HG03442 (cell line): ENCODE measurements at regions not wholly inside any gene's neighbourhood (a gene's known extent, or its start where the extent isn't known, plus 50 kb on each side); places are given as distances from the start of the nearest gene placed in this dataset.

ENCODE experiments used
- ATAC-seq: cut with Tn5 transposase; IDR thresholded peaks from one replicate; pipeline ENCODE4 v1.9.1; 2021; ENCODE audit warnings: mild to moderate bottlenecking, moderate library complexity; ENCODE audit not compliant: unreplicated experiment

DNA sequence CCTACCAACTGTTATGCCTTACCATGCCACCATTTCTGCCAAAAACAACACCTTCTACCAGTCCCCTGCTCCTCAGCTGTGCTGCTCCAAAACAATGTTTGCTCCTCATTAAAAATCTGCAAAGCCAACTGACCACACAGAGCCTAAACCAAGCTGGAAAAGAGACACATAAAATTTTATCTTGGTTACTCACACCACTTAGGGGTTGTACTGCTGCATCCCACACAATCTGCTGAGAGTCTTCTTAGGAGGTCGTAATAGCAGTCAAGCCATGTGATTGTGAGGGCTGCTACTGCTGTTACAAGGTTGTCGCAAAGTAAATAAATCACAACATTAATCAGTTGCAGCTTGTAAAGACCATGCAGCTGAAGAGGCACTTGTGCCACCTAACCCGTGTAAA is 607.4 kb upstream of the FAM241A start:
- ATAC-seq = no peak

- ATAC-seq = no peak
Measured at GRCh38 chr4:111540671-111541070, 604.6 kb upstream of the FAM241A start.

DNA sequence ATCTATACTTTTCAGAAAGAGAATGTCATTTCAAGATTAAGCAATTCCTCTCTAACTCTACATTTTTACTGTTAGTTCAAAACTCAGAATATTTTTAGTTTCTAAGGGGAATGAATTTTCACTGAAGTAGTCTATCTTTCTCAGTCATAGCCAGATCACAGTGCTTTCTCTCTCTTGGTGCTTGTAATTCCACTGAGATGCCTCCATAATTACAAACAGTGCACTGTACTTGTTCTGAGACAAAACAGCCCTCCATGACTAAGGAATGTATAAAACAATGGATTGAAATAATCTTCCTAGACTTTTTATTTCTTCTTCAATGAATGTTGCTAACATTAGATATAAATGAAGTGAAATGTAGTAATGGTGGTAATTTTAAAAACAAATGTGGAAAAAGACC is 603.2 kb upstream of the FAM241A start:
- no peak for ATAC-seq

GRCh38 chr4:111546881-111547280 is 598.4 kb upstream of the FAM241A start:
- no peak for ATAC-seq

GRCh38 chr4:111556141-111556781 is 589.0 kb upstream of the FAM241A start:
- ATAC-seq = no peak

- no peak for ATAC-seq
Measured at GRCh38 chr4:111556851-111557250, 588.4 kb upstream of the FAM241A start.

DNA sequence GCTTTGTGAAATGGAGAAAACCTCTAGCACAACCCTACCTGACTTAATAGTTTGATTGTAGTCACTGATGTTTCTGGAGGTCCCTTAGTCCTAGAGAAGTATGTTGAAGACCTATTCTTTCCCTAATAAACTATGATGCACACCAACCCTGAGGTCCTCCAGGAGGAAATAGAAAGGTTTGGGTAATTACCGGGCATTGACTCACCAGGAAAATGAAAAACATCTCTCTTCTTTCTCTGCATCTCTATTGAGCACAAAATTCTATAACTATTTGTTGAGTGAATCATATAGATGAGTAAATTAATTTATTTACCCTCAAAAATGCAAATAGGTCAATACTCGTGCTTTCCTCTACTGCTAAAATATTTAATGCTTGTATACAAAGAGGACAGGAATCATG is 582.4 kb upstream of the FAM241A start:
- no peak for ATAC-seq

- no peak for ATAC-seq
Measured at GRCh38 chr4:111572470-111572869, 572.8 kb upstream of the FAM241A start.

DNA sequence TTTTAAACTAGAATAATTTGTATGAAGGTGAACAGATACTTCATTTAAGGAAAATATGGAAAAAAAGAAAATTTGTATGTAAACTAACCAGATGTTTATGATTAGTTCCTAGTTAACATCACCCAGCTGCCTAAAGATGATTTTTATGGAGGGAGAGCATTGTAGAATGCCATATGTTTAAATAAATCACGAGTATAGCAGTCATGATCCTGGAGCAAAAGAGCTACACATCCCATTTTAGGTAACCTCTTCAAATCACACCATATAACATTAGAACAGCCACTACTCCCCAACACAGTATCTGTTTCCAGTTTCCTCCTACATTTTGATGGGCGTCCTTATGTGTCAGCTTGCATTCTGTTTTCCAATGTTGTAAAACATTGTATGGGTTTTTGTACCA is 571.9 kb upstream of the FAM241A start:
- no peak for ATAC-seq

GRCh38 chr4:111579767-111580166 is 565.5 kb upstream of the FAM241A start:
- ATAC-seq = no peak

GRCh38 chr4:111595456-111595855 is 549.8 kb upstream of the FAM241A start:
- no peak for ATAC-seq

DNA sequence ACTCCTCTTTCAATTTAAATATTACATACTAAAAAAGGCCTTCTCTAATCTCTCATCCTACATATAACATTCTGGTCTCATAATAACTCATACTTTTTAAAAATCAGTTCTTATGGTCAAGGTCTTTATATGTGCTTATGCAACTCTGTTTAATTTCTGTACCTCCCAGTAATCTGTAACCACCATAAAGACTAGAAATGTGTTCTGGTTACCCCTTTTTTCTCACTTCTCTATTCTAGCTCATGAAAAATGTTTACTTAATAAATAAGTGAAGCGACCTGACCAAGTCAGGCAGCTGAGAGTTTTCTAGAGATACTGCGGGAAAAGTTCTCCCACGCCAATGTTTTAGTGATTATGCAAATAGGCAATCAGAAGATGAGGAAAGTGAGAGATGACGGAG is 548.8 kb upstream of the FAM241A start:
- no peak for ATAC-seq

- no peak for ATAC-seq
Measured at GRCh38 chr4:111601671-111602070, 543.6 kb upstream of the FAM241A start.

- ATAC-seq = no peak
Measured at GRCh38 chr4:111602848-111603247, 542.4 kb upstream of the FAM241A start.

DNA sequence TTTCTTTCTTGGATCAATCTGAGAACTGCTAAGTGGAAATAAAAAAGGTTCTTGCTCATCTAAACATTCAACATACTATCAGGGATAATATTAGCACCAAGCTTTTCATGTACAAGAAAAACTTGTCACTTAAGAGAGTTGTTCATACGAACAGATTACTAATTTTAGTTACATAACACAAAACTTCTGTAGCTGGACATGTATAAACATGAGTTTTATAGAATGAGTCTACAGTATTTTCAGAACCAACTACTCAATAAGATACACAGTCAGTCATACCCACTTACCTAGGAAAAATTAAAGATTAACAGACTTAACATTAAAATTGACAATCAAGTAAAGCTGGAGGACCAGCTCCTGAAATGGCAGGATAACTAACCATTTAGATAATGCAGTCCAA is 540.1 kb upstream of the FAM241A start:
- no peak for ATAC-seq

DNA sequence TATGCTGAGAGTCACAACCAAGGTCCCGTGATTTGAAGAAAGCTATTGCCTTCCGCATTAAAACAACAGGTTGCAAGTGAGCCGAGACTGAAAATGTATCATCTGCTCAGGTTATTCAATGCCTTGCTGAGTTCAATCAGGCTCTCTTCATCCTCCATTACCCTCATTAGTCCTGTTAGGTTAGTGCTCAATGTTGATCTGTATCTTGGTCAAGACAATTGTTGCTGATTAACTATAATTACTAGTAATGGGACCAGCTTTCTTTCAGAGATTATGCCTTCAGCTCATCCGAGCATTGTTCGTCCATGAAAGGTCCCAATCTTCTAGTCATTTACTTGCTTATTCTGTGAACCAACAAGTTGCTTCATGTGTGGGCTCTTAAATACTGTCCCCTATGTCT is 534.6 kb upstream of the FAM241A start:
- no peak for ATAC-seq

DNA sequence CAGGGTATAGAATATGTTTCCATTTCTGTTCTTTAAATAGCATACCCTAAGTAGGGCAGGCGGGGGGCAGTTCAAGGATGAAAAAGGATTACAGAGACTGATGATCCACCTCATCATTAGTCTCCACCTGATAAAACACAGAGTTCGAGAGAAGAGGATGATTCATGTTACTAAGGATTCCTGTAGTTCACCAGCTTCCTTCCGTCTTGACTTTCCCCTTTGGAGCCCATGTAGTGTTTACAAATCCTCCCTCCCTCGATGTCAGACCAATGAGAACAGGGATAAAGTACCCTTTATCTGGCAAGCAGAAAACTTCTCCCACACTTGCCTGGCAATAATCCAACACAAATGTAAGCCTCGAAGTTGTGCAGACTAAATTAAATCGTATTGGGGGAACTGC is 526.3 kb upstream of the FAM241A start:
- ATAC-seq = no peak

DNA sequence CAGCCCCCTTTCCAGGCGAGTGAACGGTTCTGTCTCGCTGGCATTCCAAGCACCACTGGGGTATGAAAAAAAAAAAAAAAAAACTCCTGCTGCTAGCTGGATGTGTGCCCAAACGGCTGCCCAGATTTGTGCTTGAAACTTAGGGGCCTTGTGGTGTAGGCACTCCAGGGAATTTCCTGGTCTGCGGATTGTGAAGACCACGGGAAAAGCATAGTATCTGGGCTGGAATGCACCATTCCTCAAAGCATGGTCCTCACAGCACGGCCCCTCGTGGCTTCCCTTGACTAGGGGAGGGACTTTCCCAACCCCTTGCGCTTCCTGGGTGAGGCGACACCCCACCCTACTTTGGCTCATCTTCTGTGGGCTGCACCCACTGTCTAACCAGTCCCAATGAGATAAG is 516.8 kb upstream of the FAM241A start:
- ATAC-seq = no peak

DNA sequence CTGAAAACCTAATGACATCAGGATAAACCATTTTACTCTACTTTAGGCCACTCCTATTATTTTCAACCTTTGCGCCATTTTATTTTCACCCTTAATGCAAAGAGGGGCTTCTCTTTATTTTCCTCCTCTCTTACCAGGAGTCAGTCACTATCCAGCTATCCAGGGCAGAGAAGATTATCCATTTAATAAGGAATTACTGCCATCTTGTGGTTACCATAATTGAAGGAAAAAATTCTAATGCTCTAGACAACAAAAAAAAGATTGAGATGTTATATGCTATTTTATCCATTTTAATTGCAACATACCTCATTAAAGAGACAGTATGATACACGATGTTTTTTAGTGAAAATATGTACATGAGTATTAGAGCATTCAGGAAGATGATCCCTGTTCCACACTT is 514.5 kb upstream of the FAM241A start:
- ATAC-seq = no peak

DNA sequence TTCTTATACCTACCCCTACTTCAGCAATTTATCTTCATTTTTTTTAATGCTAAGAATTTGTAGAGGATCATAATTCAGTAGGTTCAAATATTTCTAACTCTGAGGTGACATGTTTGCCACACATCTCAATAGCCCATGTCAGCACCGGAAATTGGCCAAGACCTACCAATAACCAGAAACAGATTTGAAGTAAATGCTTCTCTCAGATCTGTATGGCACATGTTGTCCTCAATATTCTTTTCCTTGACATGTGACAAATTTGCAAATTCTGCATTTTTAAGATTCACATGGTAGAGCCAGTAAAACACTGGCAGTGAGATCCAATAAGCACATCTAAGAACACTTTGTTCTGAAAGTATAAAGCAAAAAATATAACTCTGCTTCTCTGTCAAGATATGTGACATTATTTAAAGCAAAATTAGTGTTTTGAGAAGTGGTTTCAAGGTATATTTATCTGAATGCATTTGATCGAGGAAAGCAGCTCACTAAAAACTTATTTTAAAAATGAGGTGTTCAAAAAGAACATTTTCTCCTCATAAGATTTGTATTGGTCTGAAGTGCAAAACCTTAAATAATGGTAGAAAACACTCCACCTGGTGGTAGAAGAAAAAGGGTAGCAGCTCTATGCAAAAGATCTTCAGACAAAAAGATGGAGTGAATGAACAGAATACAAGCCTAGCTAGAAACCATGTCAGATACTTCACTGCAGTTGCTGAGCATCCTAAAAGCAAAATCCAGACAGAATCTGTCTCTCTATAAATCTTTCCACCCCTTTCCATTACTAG is 513.8 kb upstream of the FAM241A start:
- no peak for ATAC-seq

DNA sequence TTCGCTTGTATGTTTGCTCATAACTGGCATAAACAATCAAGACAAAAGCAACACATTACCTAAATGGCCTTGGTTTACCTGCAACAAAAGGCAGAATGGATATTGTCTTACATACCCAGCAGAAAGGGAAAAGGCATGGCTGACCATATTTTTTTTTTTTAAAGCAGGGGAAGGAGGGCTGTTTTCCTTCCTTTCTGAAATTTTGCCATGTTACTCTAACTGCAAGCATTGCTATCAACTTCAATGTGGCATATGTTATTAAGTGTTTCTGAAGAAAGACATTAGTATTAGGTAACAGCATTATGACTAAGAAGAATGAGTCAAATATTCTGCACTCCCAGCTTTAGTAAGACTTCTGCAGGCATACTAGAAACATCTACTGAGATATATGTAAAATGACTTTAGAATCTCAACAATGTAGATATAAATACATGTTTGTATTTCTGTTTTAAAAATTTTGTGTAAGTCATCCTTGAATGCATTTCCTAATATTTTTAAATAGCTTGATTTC is 512.6 kb upstream of the FAM241A start:
- ATAC-seq = no peak

- no peak for ATAC-seq
Measured at GRCh38 chr4:111633663-111634266, 511.5 kb upstream of the FAM241A start.
